Type B pancreatic cell (in vitro differentiated cells): ENCODE measurements at regions not wholly inside any gene's neighbourhood (a gene's known extent, or its start where the extent isn't known, plus 50 kb on each side); places are given as distances from the start of the nearest gene placed in this dataset.

Experiments used
- DNase-seq: peaks from one replicate; pipeline ENCODE4 v3.0.0; 2021; ENCODE audit warnings: mixed read lengths; ENCODE audit not compliant: unreplicated experiment; ENCODE audit errors: extremely low spot score
- H3K27ac Mint-ChIP-seq: 2 replicates; pipeline ENCODE4 v1.8.0; 2021; ENCODE audit warnings: mild to moderate bottlenecking, mixed read lengths
- H3K27me3 Mint-ChIP-seq: 2 replicates; pipeline ENCODE4 v1.8.0; 2021; ENCODE audit warnings: mixed read lengths
- H3K36me3 Mint-ChIP-seq: 2 replicates; pipeline ENCODE4 v1.8.0; 2021; ENCODE audit warnings: mixed read lengths
- H3K4me1 Mint-ChIP-seq: one replicate; pipeline ENCODE4 v1.8.0; 2021; ENCODE audit warnings: mixed read lengths; ENCODE audit not compliant: unreplicated experiment
- H3K4me3 Mint-ChIP-seq: 2 replicates; pipeline ENCODE4 v1.8.0; 2021; ENCODE audit warnings: mild to moderate bottlenecking, mixed read lengths
- H3K9me3 Mint-ChIP-seq: 2 replicates; pipeline ENCODE4 v1.8.0; 2021; ENCODE audit warnings: mixed read lengths
- CTCF ChIP-seq: fragments of 200-600 bp; sonication (generic); conservative IDR thresholded peaks from 2 replicates; pipeline ENCODE4 v1.5.0; 2021; ENCODE audit warnings: antibody characterized with exemption, mild to moderate bottlenecking

- no peak overlapping the region for H3K27ac Mint-ChIP-seq
- no peak for TF ChIP-seq CTCF
- no peaks in the 10 kb centered on the region for H3K27me3 Mint-ChIP-seq
- H3K4me3 Mint-ChIP-seq = no peak overlapping the region
- H3K36me3 Mint-ChIP-seq = no peaks in the 10 kb centered on the region
- no peaks in the 10 kb centered on the region for H3K9me3 Mint-ChIP-seq
- peaks cover 14% of the 10 kb centered on the region for H3K4me1 Mint-ChIP-seq
- DNase-seq = no peak
Observed at GRCh38 chr13:80037505-80037888, 303.4 kb downstream of the SPRY2 start.

- no peak for TF ChIP-seq CTCF
- H3K4me1 Mint-ChIP-seq = peaks cover 14% of the 10 kb centered on the region
- H3K27ac Mint-ChIP-seq = no peak overlapping the region
- DNase-seq = no peak
- no peak overlapping the region for H3K4me3 Mint-ChIP-seq
- no peaks in the 10 kb centered on the region for H3K27me3 Mint-ChIP-seq
- no peaks in the 10 kb centered on the region for H3K36me3 Mint-ChIP-seq
- no peaks in the 10 kb centered on the region for H3K9me3 Mint-ChIP-seq
Observed at GRCh38 chr13:80036845-80037504, 304.0 kb downstream of the SPRY2 start.

- Mint-ChIP-seq H3K36me3 (no peaks in the 10 kb centered on the region), H3K4me3 (no peak overlapping the region), H3K27ac (no peak overlapping the region), H3K4me1 (peaks cover 14% of the 10 kb centered on the region), H3K9me3 (no peaks in the 10 kb centered on the region), H3K27me3 (no peaks in the 10 kb centered on the region)
- TF ChIP-seq CTCF = no peak
- DNase-seq = no peak
Observed at GRCh38 chr13:80035096-80035495, 305.8 kb downstream of the SPRY2 start.

GRCh38 chr13:80033951-80034350 is 307.0 kb downstream of the SPRY2 start:
- DNase-seq = no peak
- TF ChIP-seq CTCF = no peak
- Mint-ChIP-seq H3K27ac (no peak overlapping the region), H3K27me3 (no peaks in the 10 kb centered on the region), H3K4me3 (no peak overlapping the region), H3K9me3 (no peaks in the 10 kb centered on the region), H3K36me3 (no peaks in the 10 kb centered on the region), H3K4me1 (peaks cover 13% of the 10 kb centered on the region)

- Mint-ChIP-seq H3K36me3 (no peaks in the 10 kb centered on the region), H3K9me3 (no peaks in the 10 kb centered on the region), H3K27me3 (no peaks in the 10 kb centered on the region), H3K4me1 (peaks cover 9% of the 10 kb centered on the region), H3K27ac (no peak overlapping the region), H3K4me3 (no peak overlapping the region)
- DNase-seq = no peak
- no peak for TF ChIP-seq CTCF
Observed at GRCh38 chr13:80033286-80033685, 307.6 kb downstream of the SPRY2 start.

- no peak for DNase-seq
- H3K36me3 Mint-ChIP-seq = no peaks in the 10 kb centered on the region
- no peak for TF ChIP-seq CTCF
- H3K4me3 Mint-ChIP-seq = no peak overlapping the region
- H3K4me1 Mint-ChIP-seq = no peaks in the 10 kb centered on the region
- no peak overlapping the region for H3K27ac Mint-ChIP-seq
- no peaks in the 10 kb centered on the region for H3K27me3 Mint-ChIP-seq
- H3K9me3 Mint-ChIP-seq = no peaks in the 10 kb centered on the region
Observed at GRCh38 chr13:80030491-80030890, 310.4 kb downstream of the SPRY2 start.
